ENCODE measurements at regions not wholly inside any gene's neighbourhood (a gene's known extent, or its start where the extent isn't known, plus 50 kb on each side); places are given as distances from the start of the nearest gene placed in this dataset.

- TF ChIP-seq CTCF (IDR thresholded peaks at IDR 0.05) (no peak), POLR2A (IDR thresholded peaks at IDR 0.05) (no peak)
Measured at GRCh38 chrX:58051346-58051745, 141.1 kb upstream of the ZXDA start.
